ENCODE measurements at regions not wholly inside any gene's neighbourhood (a gene's known extent, or its start where the extent isn't known, plus 50 kb on each side); places are given as distances from the start of the nearest gene placed in this dataset.

GRCh38 chr5:101278011-101278687, 375.1 kb upstream of the ST8SIA4 start:
- H2AFZ ChIP-seq (ENCODE audit: low read depth, low read length), result no peak overlapping the region
- no peaks in the 10 kb centered on the region for H3K27me3 ChIP-seq (ENCODE audit: insufficient read depth, low read length, poor library complexity)
- H3K4me3 ChIP-seq (ENCODE audit: low read depth in 1 of 2, low read length in 2 of 2), result no peak overlapping the region
- no peak overlapping the region for H3K4me2 ChIP-seq (ENCODE audit: insufficient read depth, low read length)
- no peaks in the 10 kb centered on the region for H4K20me1 ChIP-seq (ENCODE audit: insufficient read depth, low read length)
- H3K9ac ChIP-seq (ENCODE audit: low read depth, low read length), result no peak overlapping the region
- no peak overlapping the region for H3K27ac ChIP-seq (ENCODE audit: low read length)
- no peak for TF ChIP-seq EZH2 (IDR thresholded peaks at IDR 0.05; ENCODE audit: borderline replicate concordance, low read depth, low read length, severe bottlenecking)
- TF ChIP-seq, protein P1, sequence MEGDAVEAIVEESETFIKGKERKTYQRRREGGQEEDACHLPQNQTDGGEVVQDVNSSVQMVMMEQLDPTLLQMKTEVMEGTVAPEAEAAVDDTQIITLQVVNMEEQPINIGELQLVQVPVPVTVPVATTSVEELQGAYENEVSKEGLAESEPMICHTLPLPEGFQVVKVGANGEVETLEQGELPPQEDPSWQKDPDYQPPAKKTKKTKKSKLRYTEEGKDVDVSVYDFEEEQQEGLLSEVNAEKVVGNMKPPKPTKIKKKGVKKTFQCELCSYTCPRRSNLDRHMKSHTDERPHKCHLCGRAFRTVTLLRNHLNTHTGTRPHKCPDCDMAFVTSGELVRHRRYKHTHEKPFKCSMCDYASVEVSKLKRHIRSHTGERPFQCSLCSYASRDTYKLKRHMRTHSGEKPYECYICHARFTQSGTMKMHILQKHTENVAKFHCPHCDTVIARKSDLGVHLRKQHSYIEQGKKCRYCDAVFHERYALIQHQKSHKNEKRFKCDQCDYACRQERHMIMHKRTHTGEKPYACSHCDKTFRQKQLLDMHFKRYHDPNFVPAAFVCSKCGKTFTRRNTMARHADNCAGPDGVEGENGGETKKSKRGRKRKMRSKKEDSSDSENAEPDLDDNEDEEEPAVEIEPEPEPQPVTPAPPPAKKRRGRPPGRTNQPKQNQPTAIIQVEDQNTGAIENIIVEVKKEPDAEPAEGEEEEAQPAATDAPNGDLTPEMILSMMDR (IDR thresholded peaks at IDR 0.05; ENCODE audit: borderline replicate concordance, extremely low read depth, low read length, poor library complexity, severe bottlenecking), result no peak
- H3K9me3 ChIP-seq (ENCODE audit: insufficient read depth, low read length, severe bottlenecking), result no peaks in the 10 kb centered on the region
- no peaks in the 10 kb centered on the region for H3K36me3 ChIP-seq (ENCODE audit: insufficient read depth, low read length)
- DNase-seq, result no peak
- H3K79me2 ChIP-seq (ENCODE audit: insufficient read depth, low read length), result no peaks in the 10 kb centered on the region
- ATAC-seq (ENCODE audit: insufficient read depth, low read depth), result no peak
- no peaks in the 10 kb centered on the region for H3K4me1 ChIP-seq (ENCODE audit: insufficient read depth, low read length)

DNA sequence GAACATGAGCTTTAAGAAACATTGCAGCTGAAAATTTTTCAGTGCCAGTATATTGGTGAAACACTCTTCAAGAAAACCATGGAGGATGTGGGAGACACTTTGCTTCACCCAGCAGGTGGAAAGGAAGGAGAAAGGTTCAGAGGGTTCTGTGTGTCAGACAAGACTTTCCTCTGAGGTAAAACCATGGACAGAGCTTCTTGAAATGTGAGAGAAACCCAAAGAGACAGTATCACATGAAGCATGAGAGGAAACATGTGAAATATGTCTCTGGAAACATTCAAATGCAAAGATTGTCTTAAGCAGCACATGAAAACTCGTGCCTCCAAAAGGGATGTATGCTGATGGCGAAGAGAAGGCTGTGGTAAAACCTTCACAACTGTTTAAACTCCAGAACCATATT, 368.9 kb upstream of the ST8SIA4 start:
- Histone ChIP-seq H3K4me3 (ENCODE audit: low read depth in 1 of 2, low read length in 2 of 2) (no peak overlapping the region), H3K79me2 (ENCODE audit: insufficient read depth, low read length) (no peaks in the 10 kb centered on the region), H3K36me3 (ENCODE audit: insufficient read depth, low read length) (no peaks in the 10 kb centered on the region), H3K9me3 (ENCODE audit: insufficient read depth, low read length, severe bottlenecking) (no peaks in the 10 kb centered on the region), H2AFZ (ENCODE audit: low read depth, low read length) (no peak overlapping the region; the same call in 1 of the 2 replicates), H3K27ac (ENCODE audit: low read length) (no peak overlapping the region), H3K4me2 (ENCODE audit: insufficient read depth, low read length) (no peak overlapping the region), H4K20me1 (ENCODE audit: insufficient read depth, low read length) (no peaks in the 10 kb centered on the region), H3K4me1 (ENCODE audit: insufficient read depth, low read length) (no peaks in the 10 kb centered on the region), H3K9ac (ENCODE audit: low read depth, low read length) (no peak overlapping the region), H3K27me3 (ENCODE audit: insufficient read depth, low read length, poor library complexity) (no peaks in the 10 kb centered on the region)
- ATAC-seq (ENCODE audit: insufficient read depth, low read depth) (no peak), DNase-seq (no peak)
- TF ChIP-seq, protein P1 (IDR thresholded peaks at IDR 0.05; ENCODE audit: borderline replicate concordance, extremely low read depth, low read length, poor library complexity, severe bottlenecking), result no peak
- TF ChIP-seq EZH2 (IDR thresholded peaks at IDR 0.05; ENCODE audit: borderline replicate concordance, low read depth, low read length, severe bottlenecking), result no peak

DNA sequence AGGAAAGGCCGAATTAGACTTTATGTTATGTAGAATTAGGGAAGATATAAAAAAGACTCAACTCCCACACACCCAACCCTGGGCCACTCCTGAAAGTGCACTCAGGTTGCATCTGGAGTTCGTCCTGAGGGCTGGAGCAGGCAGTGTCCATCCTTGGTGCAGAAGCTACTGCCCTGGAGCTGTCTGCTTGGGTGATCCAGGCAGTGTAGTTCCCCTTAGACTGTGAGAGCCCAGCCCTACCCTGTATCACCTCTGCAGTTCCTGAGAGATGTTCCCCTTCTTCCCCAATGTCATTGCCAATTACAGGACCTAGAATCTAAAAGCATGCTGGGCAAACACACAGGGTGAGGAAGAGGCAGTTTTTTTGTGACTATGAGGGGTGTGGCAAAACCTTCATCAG, 368.3 kb upstream of the ST8SIA4 start:
- Histone ChIP-seq H3K36me3 (ENCODE audit: insufficient read depth, low read length) (no peaks in the 10 kb centered on the region), H3K9ac (ENCODE audit: low read depth, low read length) (no peak overlapping the region), H3K27ac (ENCODE audit: low read length) (no peak overlapping the region), H3K4me3 (ENCODE audit: low read depth in 1 of 2, low read length in 2 of 2) (no peak overlapping the region), H3K4me1 (ENCODE audit: insufficient read depth, low read length) (no peaks in the 10 kb centered on the region), H3K79me2 (ENCODE audit: insufficient read depth, low read length) (no peaks in the 10 kb centered on the region), H3K27me3 (ENCODE audit: insufficient read depth, low read length, poor library complexity) (no peaks in the 10 kb centered on the region), H2AFZ (ENCODE audit: low read depth, low read length) (no peak overlapping the region), H4K20me1 (ENCODE audit: insufficient read depth, low read length) (no peaks in the 10 kb centered on the region), H3K4me2 (ENCODE audit: insufficient read depth, low read length) (no peak overlapping the region), H3K9me3 (ENCODE audit: insufficient read depth, low read length, severe bottlenecking) (no peaks in the 10 kb centered on the region)
- DNase-seq, result no peak
- ATAC-seq (ENCODE audit: insufficient read depth, low read depth), result peak; percentile 37; the same call in 1 of the 3 replicates
- TF ChIP-seq, protein P1 (IDR thresholded peaks at IDR 0.05; ENCODE audit: borderline replicate concordance, extremely low read depth, low read length, poor library complexity, severe bottlenecking), result no peak
- no peak for TF ChIP-seq EZH2 (IDR thresholded peaks at IDR 0.05; ENCODE audit: borderline replicate concordance, low read depth, low read length, severe bottlenecking)

Data from DND-41 (cell line).